Transverse colon (tissue), 3 donors: ENCODE measurements at regions not wholly inside any gene's neighbourhood (a gene's known extent, or its start where the extent isn't known, plus 50 kb on each side); places are given as distances from the start of the nearest gene placed in this dataset.

Experiments used
- CTCF ChIP-seq, 5 experiments: fragments of 200-600 bp in 3 of 5; fragments of 450-650 bp in 2 of 5; sonication (generic) in 3 of 5; IDR thresholded peaks; 1 replicate in 2 of 5; 2 replicates in 3 of 5; pipeline ENCODE4 v1.5.1; 2016 to 2017; ENCODE audit warnings: antibody characterized with exemption in 5 of 5, inconsistent platforms in 3 of 5, mild to moderate bottlenecking in 2 of 5, moderate library complexity in 1 of 5
- EP300 ChIP-seq: sonication (generic); formaldehyde crosslinking; IDR thresholded peaks from one replicate; pipeline ENCODE4 v1.6.1; 2017; ENCODE audit warnings: antibody characterized with exemption, low read depth

GRCh38 chr20:6651016-6651415 lies 116.5 kb upstream of the BMP2 start:
- TF ChIP-seq CTCF (IDR thresholded peaks at IDR 0.05) (no peak), EP300 (no peak)
